ENCODE measurements at regions not wholly inside any gene's neighbourhood (a gene's known extent, or its start where the extent isn't known, plus 50 kb on each side); places are given as distances from the start of the nearest gene placed in this dataset.
"Not testable (repeated sequence)": the region's sequence is repeated elsewhere in the genome, so short reads cannot be mapped to it uniquely, and the experiment has no call there.

DNA sequence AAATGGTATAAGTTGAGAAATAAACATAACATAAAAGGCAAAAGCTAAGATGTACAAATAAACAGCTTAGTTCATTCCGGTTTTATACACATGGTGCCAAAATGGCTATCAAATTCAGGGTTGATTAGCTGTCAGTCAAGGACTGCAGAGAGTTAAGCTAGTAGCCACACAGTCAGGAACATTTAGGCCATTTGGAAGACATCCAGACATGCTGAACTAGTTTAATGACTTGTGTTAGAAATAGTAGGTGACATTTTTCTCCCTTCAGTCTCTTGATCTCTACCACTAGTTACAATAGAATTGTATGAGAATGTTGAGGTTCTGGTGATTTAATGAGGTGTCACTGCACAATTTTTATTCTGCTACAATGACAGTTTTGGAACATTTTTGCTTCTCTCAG lies 394.4 kb upstream of the SPHKAP start:
- Histone ChIP-seq H3K27me3 (no peaks in the 10 kb centered on the region), H3K27ac (no peak overlapping the region), H3K4me1 (replicated peaks in 1 of 2) (no peaks in the 10 kb centered on the region), H3K9me3 (replicated peaks in 1 of 3) (no peaks in the 10 kb centered on the region), H3K36me3 (replicated peaks in 1 of 2) (no peaks in the 10 kb centered on the region), H3K4me3 (no peak overlapping the region)
- intact Hi-C loops (cut with DNase I): no loop called here
- no peak for DNase-seq
- WGBS, 4 donors: 41 to 58% (median 49%) methylated on average over 1 of the region's 1 CpG
- TF ChIP-seq, protein P1, sequence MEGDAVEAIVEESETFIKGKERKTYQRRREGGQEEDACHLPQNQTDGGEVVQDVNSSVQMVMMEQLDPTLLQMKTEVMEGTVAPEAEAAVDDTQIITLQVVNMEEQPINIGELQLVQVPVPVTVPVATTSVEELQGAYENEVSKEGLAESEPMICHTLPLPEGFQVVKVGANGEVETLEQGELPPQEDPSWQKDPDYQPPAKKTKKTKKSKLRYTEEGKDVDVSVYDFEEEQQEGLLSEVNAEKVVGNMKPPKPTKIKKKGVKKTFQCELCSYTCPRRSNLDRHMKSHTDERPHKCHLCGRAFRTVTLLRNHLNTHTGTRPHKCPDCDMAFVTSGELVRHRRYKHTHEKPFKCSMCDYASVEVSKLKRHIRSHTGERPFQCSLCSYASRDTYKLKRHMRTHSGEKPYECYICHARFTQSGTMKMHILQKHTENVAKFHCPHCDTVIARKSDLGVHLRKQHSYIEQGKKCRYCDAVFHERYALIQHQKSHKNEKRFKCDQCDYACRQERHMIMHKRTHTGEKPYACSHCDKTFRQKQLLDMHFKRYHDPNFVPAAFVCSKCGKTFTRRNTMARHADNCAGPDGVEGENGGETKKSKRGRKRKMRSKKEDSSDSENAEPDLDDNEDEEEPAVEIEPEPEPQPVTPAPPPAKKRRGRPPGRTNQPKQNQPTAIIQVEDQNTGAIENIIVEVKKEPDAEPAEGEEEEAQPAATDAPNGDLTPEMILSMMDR (IDR thresholded peaks at IDR 0.05): no peak
- TF ChIP-seq POLR2A (IDR thresholded peaks at IDR 0.05): no peak

- WGBS, 4 donors: 90 to 96% (median 92%) methylated on average over 24 to 28 of the region's 28 CpGs
- H3K4me1 ChIP-seq (replicated peaks in 1 of 2); H3K9me3 ChIP-seq (replicated peaks in 1 of 3); H3K27me3 ChIP-seq; H3K36me3 ChIP-seq (replicated peaks in 1 of 2); H3K27ac ChIP-seq; intact Hi-C loops (cut with DNase I); H3K4me3 ChIP-seq; DNase-seq: not testable (repeated sequence)
These were observed 386.8 kb upstream of the SPHKAP start for GRCh38 chr2:228568275-228568674.

DNA sequence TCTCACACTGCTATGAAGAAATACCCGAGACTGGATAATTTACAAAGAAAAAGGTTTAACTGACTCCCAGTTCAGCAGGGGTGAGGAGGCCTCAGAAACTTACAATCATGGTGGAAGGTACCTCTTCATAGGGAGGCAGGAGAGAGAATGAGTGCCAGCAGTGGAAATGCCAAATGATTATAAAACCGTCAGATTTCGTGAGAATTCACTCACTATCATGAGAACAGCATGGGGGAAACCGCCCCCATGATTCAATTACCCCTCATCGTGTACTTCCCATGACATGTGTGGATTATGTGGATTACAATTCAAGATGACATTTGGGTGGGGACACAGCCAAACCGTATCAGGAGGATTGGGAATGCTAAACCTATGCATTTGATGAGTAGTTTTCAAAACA lies 380.3 kb upstream of the SPHKAP start:
- Histone ChIP-seq H3K27me3 (no peaks in the 10 kb centered on the region), H3K4me1 (replicated peaks in 1 of 2) (peaks cover 13 to 20% of the 10 kb centered on the region in 2 donors), H3K36me3 (replicated peaks in 1 of 2) (no peaks in the 10 kb centered on the region), H3K9me3 (replicated peaks in 1 of 3) (no peaks in the 10 kb centered on the region), H3K4me3 (no peak overlapping the region), H3K27ac (no peak overlapping the region)
- no peak for DNase-seq
- 87 to 94% (median 89%) methylated on average over 6 of the region's 6 CpGs for WGBS, 4 donors
- intact Hi-C loops (cut with DNase I): no loop called here
- TF ChIP-seq POLR2A (IDR thresholded peaks at IDR 0.05): no peak
- TF ChIP-seq, protein P1 (IDR thresholded peaks at IDR 0.05): no peak

GRCh38 chr2:228559774-228560415 lies 378.4 kb upstream of the SPHKAP start:
- 95 to 96% (median 96%) methylated on average over 3 of the region's 3 CpGs for WGBS, 4 donors
- Histone ChIP-seq H3K27ac (no peak overlapping the region), H3K4me1 (replicated peaks in 1 of 2) (peaks cover 13 to 15% of the 10 kb centered on the region in 2 donors), H3K4me3 (no peak overlapping the region), H3K27me3 (no peaks in the 10 kb centered on the region), H3K9me3 (replicated peaks in 1 of 3) (no peaks in the 10 kb centered on the region), H3K36me3 (replicated peaks in 1 of 2) (no peaks in the 10 kb centered on the region)
- no peak for DNase-seq
- no peak for TF ChIP-seq POLR2A (IDR thresholded peaks at IDR 0.05)
- TF ChIP-seq, protein P1 (IDR thresholded peaks at IDR 0.05): no peak
- intact Hi-C loops (cut with DNase I): loop anchor here in 1 of 2 donors (10.0 kb wide), 1 partner anchor 55 kb away; no protein-coding TSS in a partner anchor

DNA sequence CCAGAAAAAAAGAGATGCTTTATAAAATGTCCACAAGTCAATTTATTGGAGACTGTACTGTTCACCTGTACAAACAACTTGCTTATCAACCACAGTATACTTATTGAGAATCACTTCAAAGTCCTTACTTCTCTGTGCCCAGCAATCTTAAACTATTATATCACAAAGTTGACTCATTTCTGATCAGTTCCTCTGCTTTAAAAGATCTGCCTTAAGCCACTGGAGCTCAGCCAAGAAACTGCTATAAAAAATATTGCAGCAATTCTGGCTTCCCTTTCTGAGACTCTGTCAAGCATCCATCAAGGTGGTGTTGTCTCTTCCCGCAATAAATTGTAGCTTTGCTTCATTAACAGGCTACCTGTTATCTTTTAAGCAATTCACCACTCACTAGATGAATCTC lies 375.2 kb upstream of the SPHKAP start:
- H3K4me1 ChIP-seq (replicated peaks in 1 of 2): peaks cover 13 to 15% of the 10 kb centered on the region in 2 donors
- no peaks in the 10 kb centered on the region for H3K27me3 ChIP-seq
- intact Hi-C loops (cut with DNase I): loop anchor here in 1 of 2 donors (10.0 kb wide), 1 partner anchor 52 kb away; no protein-coding TSS in a partner anchor
- no peak overlapping the region for H3K4me3 ChIP-seq
- TF ChIP-seq, protein P1 (IDR thresholded peaks at IDR 0.05): no peak
- no peak for TF ChIP-seq POLR2A (IDR thresholded peaks at IDR 0.05)
- 29 to 39% (median 30%) methylated on average over 1 of the region's 1 CpG for WGBS, 4 donors
- no peak overlapping the region for H3K27ac ChIP-seq
- no peaks in the 10 kb centered on the region for H3K36me3 ChIP-seq (replicated peaks in 1 of 2)
- no peaks in the 10 kb centered on the region for H3K9me3 ChIP-seq (replicated peaks in 1 of 3)
- DNase-seq: peak in 2 of 7 donors; percentile 18 to 42
